CMK (cell line): ENCODE measurements at regions not wholly inside any gene's neighbourhood (a gene's known extent, or its start where the extent isn't known, plus 50 kb on each side); places are given as distances from the start of the nearest gene placed in this dataset.

Experiments used
- DNase-seq: peaks from one replicate; pipeline ENCODE4 v3.0.0-alpha.2; 2010; ENCODE audit warnings: low read depth

- DNase-seq = no peak
These were observed 98.5 kb upstream of the PTCH1 start for GRCh38 chr9:95615246-95615645.

GRCh38 chr9:95613670-95614069, 96.9 kb upstream of the PTCH1 start:
- no peak for DNase-seq

GRCh38 chr9:95611354-95611753, 94.6 kb upstream of the PTCH1 start:
- DNase-seq = no peak

- no peak for DNase-seq
These were observed 93.4 kb upstream of the PTCH1 start for GRCh38 chr9:95610006-95610785.

- DNase-seq = no peak
These were observed 92.7 kb upstream of the PTCH1 start for GRCh38 chr9:95609426-95609825.

GRCh38 chr9:95608341-95608740, 91.6 kb upstream of the PTCH1 start:
- no peak for DNase-seq

- DNase-seq = no peak
These were observed 90.7 kb upstream of the PTCH1 start for GRCh38 chr9:95607507-95607906.

- DNase-seq = no peak
These were observed 89.9 kb upstream of the PTCH1 start for GRCh38 chr9:95606489-95607350.

GRCh38 chr9:95605816-95606488, 89.2 kb upstream of the PTCH1 start:
- no peak for DNase-seq

GRCh38 chr9:95605101-95605500, 88.3 kb upstream of the PTCH1 start:
- DNase-seq = no peak

GRCh38 chr9:95598236-95598635, 81.5 kb upstream of the PTCH1 start:
- no peak for DNase-seq

GRCh38 chr9:95595721-95596295, 79.0 kb upstream of the PTCH1 start:
- no peak for DNase-seq

- DNase-seq = no peak
These were observed 76.2 kb upstream of the PTCH1 start for GRCh38 chr9:95592931-95593330.

GRCh38 chr9:95588724-95589588, 72.2 kb upstream of the PTCH1 start:
- DNase-seq = no peak

- DNase-seq = no peak
These were observed 70.5 kb upstream of the PTCH1 start for GRCh38 chr9:95587021-95587964.

- no peak for DNase-seq
These were observed 69.6 kb upstream of the PTCH1 start for GRCh38 chr9:95586326-95586725.

- no peak for DNase-seq
These were observed 69.1 kb upstream of the PTCH1 start for GRCh38 chr9:95585824-95586223.

- no peak for DNase-seq
These were observed 67.4 kb upstream of the PTCH1 start for GRCh38 chr9:95584176-95584575.

- no peak for DNase-seq
These were observed 65.1 kb upstream of the PTCH1 start for GRCh38 chr9:95581900-95582299.
